ENCODE measurements at regions not wholly inside any gene's neighbourhood (a gene's known extent, or its start where the extent isn't known, plus 50 kb on each side); places are given as distances from the start of the nearest gene placed in this dataset.

GRCh38 chr4:20512985-20513384, 187.3 kb upstream of the PACRGL start:
- H3K18ac ChIP-seq (ENCODE audit: insufficient read length, low read depth, low read length), result no peak overlapping the region
- WGBS (ENCODE audit: extremely low coverage, insufficient read length, low lambda C conversion rate), result no CpG with 5 or more reads among the region's 5 CpGs

More at GRCh38 chr4:20512985-20513384, 187.3 kb upstream of the PACRGL start:
- no peak overlapping the region for H3K4me2 ChIP-seq (ENCODE audit: insufficient read depth, insufficient read length, low read length)
- H3T11ph ChIP-seq (ENCODE audit: low read length), result no peak overlapping the region
- H2BK20ac ChIP-seq (ENCODE audit: low read depth, low read length, poor library complexity, severe bottlenecking), result no peak overlapping the region
- no peaks in the 10 kb centered on the region for H3K79me2 ChIP-seq (ENCODE audit: insufficient read depth, low read length)
- TF ChIP-seq CTCF (conservative IDR thresholded peaks at IDR 0.05), result no peak
- H3K23me2 ChIP-seq (ENCODE audit: insufficient read length, low read depth, low read length, poor library complexity, severe bottlenecking), result no peaks in the 10 kb centered on the region
- Mint-ChIP-seq H3K27ac (no peak overlapping the region), H3K9me3 (no peaks in the 10 kb centered on the region), H3K4me3 (no peak overlapping the region), H3K4me1 (no peaks in the 10 kb centered on the region), H3K36me3 (ENCODE audit: insufficient read depth in 1 of 3, low read depth in 3 of 3) (no peaks in the 10 kb centered on the region), H3K27me3 (ENCODE audit: low read depth) (no peaks in the 10 kb centered on the region)
- no peaks in the 10 kb centered on the region for H3K79me1 ChIP-seq (ENCODE audit: insufficient read depth, low read depth, low read length, poor library complexity, severe bottlenecking)
- no peak overlapping the region for H2AK5ac ChIP-seq (ENCODE audit: insufficient read length, low read length)
- H2BK5ac ChIP-seq (ENCODE audit: insufficient read length, low read length), result no peak overlapping the region
- H3K9me3 ChIP-seq (ENCODE audit: control insufficient read depth, low read depth, low read length), result no peaks in the 10 kb centered on the region
- no peaks in the 10 kb centered on the region for H4K20me1 ChIP-seq (ENCODE audit: control insufficient read depth, insufficient read depth, insufficient read length)
- no peak for DNase-seq
- no peak overlapping the region for H2BK15ac ChIP-seq (ENCODE audit: low read depth, low read length)
- no peaks in the 10 kb centered on the region for H3K4me1 ChIP-seq (ENCODE audit: insufficient read depth, low read length)
- no peak overlapping the region for H4K8ac ChIP-seq (replicated peaks; ENCODE audit: insufficient read length, low read depth, low read length)
- no peak overlapping the region for H3K9ac ChIP-seq (ENCODE audit: extremely low read depth, insufficient read length, low read length)
- no peak overlapping the region for H4K91ac ChIP-seq (ENCODE audit: insufficient read length, low read depth, low read length)
- no peak overlapping the region for H3K27ac ChIP-seq (ENCODE audit: insufficient read length, low read depth, low read length)
- H2BK12ac ChIP-seq (ENCODE audit: insufficient read length, low read depth, low read length), result no peak overlapping the region
- H3K56ac ChIP-seq (ENCODE audit: insufficient read length, low read depth, low read length), result no peak overlapping the region
- no peak overlapping the region for H3K23ac ChIP-seq (ENCODE audit: insufficient read length, low read depth, low read length)
- H4K5ac ChIP-seq (ENCODE audit: insufficient read length, low read depth, low read length), result no peak overlapping the region
- no peak overlapping the region for H2BK120ac ChIP-seq (ENCODE audit: low read depth, low read length, poor library complexity, severe bottlenecking)
- H3K14ac ChIP-seq (ENCODE audit: insufficient read depth, low read length), result no peak overlapping the region
- H3K27me3 ChIP-seq (ENCODE audit: insufficient read depth, low read length), result no peaks in the 10 kb centered on the region
- no peak overlapping the region for H2AFZ ChIP-seq (ENCODE audit: low read length)
- H3K4ac ChIP-seq (ENCODE audit: low read depth, low read length), result no peak overlapping the region
